NCI-H1048 (cell line): ENCODE measurements at regions not wholly inside any gene's neighbourhood (a gene's known extent, or its start where the extent isn't known, plus 50 kb on each side); places are given as distances from the start of the nearest gene placed in this dataset.
"Not testable (repeated sequence)": the region's sequence is repeated elsewhere in the genome, so short reads cannot be mapped to it uniquely, and the experiment has no call there.

Experiments
- DNase-seq: peaks from one replicate; lab custom pipeline; 2025; lab: John Stamatoyannopoulos, UW

GRCh38 chr6:76671751-76672150 lies 599.3 kb upstream of the IMPG1 start:
- DNase-seq = no peak

GRCh38 chr6:76644231-76644630 lies 571.8 kb upstream of the IMPG1 start:
- no peak for DNase-seq

- no peak for DNase-seq
These were observed 567.5 kb upstream of the IMPG1 start for GRCh38 chr6:76639941-76640340.

- DNase-seq = no peak
These were observed 562.2 kb upstream of the IMPG1 start for GRCh38 chr6:76634695-76635094.

- DNase-seq = no peak
These were observed 560.8 kb upstream of the IMPG1 start for GRCh38 chr6:76633259-76633658.

- no peak for DNase-seq
These were observed 559.2 kb upstream of the IMPG1 start for GRCh38 chr6:76631622-76632021.

GRCh38 chr6:76615395-76615794 lies 542.9 kb upstream of the IMPG1 start:
- no peak for DNase-seq

GRCh38 chr6:76612954-76613353 lies 540.5 kb upstream of the IMPG1 start:
- DNase-seq = no peak

- DNase-seq = no peak
These were observed 536.7 kb upstream of the IMPG1 start for GRCh38 chr6:76609160-76609559.

GRCh38 chr6:76594109-76594508 lies 521.6 kb upstream of the IMPG1 start:
- no peak for DNase-seq

GRCh38 chr6:76593668-76594067 lies 521.2 kb upstream of the IMPG1 start:
- no peak for DNase-seq

- DNase-seq = no peak
These were observed 520.1 kb upstream of the IMPG1 start for GRCh38 chr6:76592566-76592965.

GRCh38 chr6:76587271-76587670 lies 514.8 kb upstream of the IMPG1 start:
- DNase-seq = no peak

- no peak for DNase-seq
These were observed 511.7 kb upstream of the IMPG1 start for GRCh38 chr6:76584121-76584520.

GRCh38 chr6:76578746-76579145 lies 506.3 kb upstream of the IMPG1 start:
- DNase-seq = no peak

GRCh38 chr6:76574746-76575145 lies 502.3 kb upstream of the IMPG1 start:
- no peak for DNase-seq

GRCh38 chr6:76565932-76566331 lies 493.5 kb upstream of the IMPG1 start:
- no peak for DNase-seq

GRCh38 chr6:76562371-76562770 lies 489.9 kb upstream of the IMPG1 start:
- not testable (repeated sequence) for DNase-seq

- not testable (repeated sequence) for DNase-seq
These were observed 488.6 kb upstream of the IMPG1 start for GRCh38 chr6:76560851-76561755.

GRCh38 chr6:76553256-76553655 lies 480.8 kb upstream of the IMPG1 start:
- no peak for DNase-seq

- DNase-seq = no peak
These were observed 479.8 kb upstream of the IMPG1 start for GRCh38 chr6:76552268-76552667.

GRCh38 chr6:76533661-76534060 lies 461.2 kb upstream of the IMPG1 start:
- DNase-seq = no peak

- DNase-seq = no peak
These were observed 460.2 kb upstream of the IMPG1 start for GRCh38 chr6:76532647-76533046.

GRCh38 chr6:76518443-76518842 lies 446.0 kb upstream of the IMPG1 start:
- no peak for DNase-seq
